Osteoblast (primary cell): ENCODE measurements at regions not wholly inside any gene's neighbourhood (a gene's known extent, or its start where the extent isn't known, plus 50 kb on each side); places are given as distances from the start of the nearest gene placed in this dataset.

Experiments
- DNase-seq: peaks from one replicate; pipeline ENCODE4 v3.0.0; 2011; ENCODE audit warnings: low spot score, mixed read lengths; ENCODE audit not compliant: insufficient read length; ENCODE audit errors: missing footprints
- H2AFZ ChIP-seq: 2 replicates; pipeline ENCODE4 v1.6.0; 2011; ENCODE audit warnings: mild to moderate bottlenecking, low read length
- H3K27ac ChIP-seq: 2 replicates; pipeline ENCODE4 v1.5.1; 2011; ENCODE audit warnings: mild to moderate bottlenecking, low read depth, low read length, moderate library complexity
- H3K27me3 ChIP-seq: 2 replicates; pipeline ENCODE4 v1.6.0; 2012; ENCODE audit warnings: mild to moderate bottlenecking, control low read depth, inconsistent platforms, low read length, moderate library complexity; ENCODE audit not compliant: insufficient read depth
- H3K36me3 ChIP-seq: 2 replicates; pipeline ENCODE4 v1.5.1; 2011; ENCODE audit warnings: mild to moderate bottlenecking, low read length, control low read depth, moderate library complexity; ENCODE audit not compliant: insufficient read depth
- H3K4me1 ChIP-seq: 2 replicates; pipeline ENCODE4 v1.5.1; 2011; ENCODE audit warnings: mild to moderate bottlenecking, low read length, control low read depth, moderate library complexity; ENCODE audit not compliant: insufficient read depth
- H3K4me2 ChIP-seq: 2 replicates; pipeline ENCODE4 v1.6.0; 2011; ENCODE audit warnings: mild to moderate bottlenecking, low read length; ENCODE audit not compliant: insufficient read depth
- H3K4me3 ChIP-seq: fragments of 200-600 bp; sonication (generic); 3 replicates; pipeline ENCODE4 v1.5.1; 2012; ENCODE audit warnings: mild to moderate bottlenecking, low read length, inconsistent platforms; ENCODE audit not compliant: insufficient read depth
- H3K79me2 ChIP-seq: 2 replicates; pipeline ENCODE4 v1.6.0; 2012; ENCODE audit warnings: mild to moderate bottlenecking, low read length, control low read depth, inconsistent platforms; ENCODE audit not compliant: insufficient read depth
- H3K9me3 ChIP-seq: 2 replicates; pipeline ENCODE4 v1.5.1; 2011; ENCODE audit warnings: low read depth, low read length, control low read depth
- H4K20me1 ChIP-seq: 2 replicates; pipeline ENCODE4 v1.6.0; 2012; ENCODE audit warnings: mild to moderate bottlenecking, low read length, control low read depth; ENCODE audit not compliant: insufficient read depth
- CTCF ChIP-seq: IDR thresholded peaks from 2 replicates; pipeline ENCODE4 v1.5.1; 2011; ENCODE audit warnings: mild to moderate bottlenecking, low read depth, low read length, moderate library complexity; ENCODE audit errors: extremely low read depth

DNA sequence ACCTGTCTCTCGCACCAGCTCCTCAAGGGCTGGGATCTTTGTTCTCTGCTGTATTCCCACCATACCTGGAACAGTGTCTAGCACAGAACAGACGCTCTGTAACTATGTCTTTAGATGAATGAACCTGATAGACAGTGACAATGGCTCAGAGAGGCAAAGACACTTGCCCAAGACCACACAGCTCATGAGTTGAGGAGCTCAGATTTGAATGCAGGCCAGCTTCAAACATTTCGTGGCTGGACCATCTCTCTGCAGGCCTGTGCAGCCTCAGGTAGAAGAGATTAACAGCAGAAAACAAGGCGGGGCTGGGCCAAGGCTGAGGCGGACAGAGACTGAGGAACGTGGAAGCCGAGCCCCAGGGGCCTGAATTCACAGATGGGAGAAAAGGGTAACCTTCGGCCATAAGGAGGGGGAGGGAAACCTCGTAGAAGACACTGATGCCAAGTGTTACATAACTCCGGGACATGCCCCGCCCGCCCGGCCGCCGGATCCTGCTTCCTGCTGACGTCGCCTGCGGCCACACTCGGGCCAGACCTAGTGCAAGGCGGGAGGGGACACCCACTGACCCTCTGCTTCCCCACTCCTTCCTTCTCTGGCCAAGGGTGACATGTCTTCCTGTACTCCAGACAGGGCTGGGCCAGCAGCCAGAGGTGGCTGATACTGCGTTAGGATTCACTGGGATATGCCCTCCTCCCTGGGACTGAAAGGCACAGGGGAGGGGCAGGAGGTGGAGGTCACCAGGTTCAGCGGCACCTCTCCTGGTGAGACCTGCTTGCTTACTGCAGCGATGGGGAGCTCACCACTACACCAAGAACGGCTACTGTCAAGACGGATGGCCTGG is 86.8 kb downstream of the RFLNA start:
- no peak overlapping the region for H3K4me2 ChIP-seq
- H3K27me3 ChIP-seq: no peaks in the 10 kb centered on the region
- no peak overlapping the region for H2AFZ ChIP-seq
- H3K4me1 ChIP-seq: peaks cover 60% of the 10 kb centered on the region
- peak overlapping the region; percentile 97 for H3K27ac ChIP-seq
- H3K4me3 ChIP-seq: no peak overlapping the region
- DNase-seq: peak; percentile 97
- H3K36me3 ChIP-seq: peaks cover 60% of the 10 kb centered on the region
- no peaks in the 10 kb centered on the region for H3K9me3 ChIP-seq
- peaks cover 74% of the 10 kb centered on the region for H4K20me1 ChIP-seq
- peaks cover 81% of the 10 kb centered on the region for H3K79me2 ChIP-seq
- TF ChIP-seq CTCF: no peak

GRCh38 chr12:124380796-124381455 is 86.0 kb downstream of the RFLNA start:
- no peak for DNase-seq
- peak overlapping the region; percentile 97 for H3K27ac ChIP-seq
- H3K36me3 ChIP-seq: peaks cover 63% of the 10 kb centered on the region
- peaks cover 70% of the 10 kb centered on the region for H4K20me1 ChIP-seq
- no peak for TF ChIP-seq CTCF
- H3K4me2 ChIP-seq: peak overlapping the region; percentile 59
- peak overlapping the region; percentile 39 for H3K4me3 ChIP-seq
- peaks cover 80% of the 10 kb centered on the region for H3K79me2 ChIP-seq
- H2AFZ ChIP-seq: no peak overlapping the region
- H3K9me3 ChIP-seq: no peaks in the 10 kb centered on the region
- peaks cover 52% of the 10 kb centered on the region for H3K4me1 ChIP-seq
- H3K27me3 ChIP-seq: no peaks in the 10 kb centered on the region

DNA sequence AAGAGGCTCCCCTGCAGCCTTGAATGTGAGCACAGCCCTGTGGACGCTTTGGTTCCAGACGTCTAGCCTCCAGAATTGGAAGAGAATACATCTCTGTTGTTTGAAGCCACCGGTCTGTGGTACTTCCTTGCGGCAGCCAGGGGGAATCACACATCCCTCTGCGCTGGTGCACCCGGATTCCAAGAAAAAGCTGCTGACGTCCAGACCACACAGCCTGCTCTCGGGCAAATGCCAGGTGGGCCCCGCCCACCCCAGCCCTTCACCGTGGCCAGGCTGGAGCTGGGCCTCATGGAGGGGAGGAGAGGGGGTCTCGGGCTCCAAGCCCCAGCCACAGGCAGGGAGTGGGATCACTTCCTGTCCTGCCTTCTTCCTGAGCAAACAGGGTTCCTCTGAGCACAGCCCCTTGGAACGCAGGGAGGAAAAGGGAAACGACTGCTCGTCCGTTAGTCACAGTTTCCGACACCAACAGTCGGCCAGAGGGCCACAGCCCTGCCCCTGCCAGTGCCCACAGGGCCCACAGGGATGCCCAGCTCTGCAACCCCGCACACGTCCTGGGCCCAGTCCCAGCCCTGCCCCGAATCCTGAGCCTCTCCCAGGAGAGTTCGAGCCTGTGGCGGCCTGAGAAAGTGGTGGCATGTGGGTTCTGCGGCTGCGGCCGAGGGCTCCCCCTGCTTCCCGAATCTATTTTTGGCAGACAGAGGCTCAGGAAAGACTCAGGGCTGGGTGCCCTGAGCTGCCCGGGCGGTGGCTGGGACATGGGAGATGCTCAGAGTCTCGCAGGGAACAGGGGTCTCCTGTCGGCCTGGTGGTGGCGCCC is 85.3 kb downstream of the RFLNA start:
- peak overlapping the region; percentile 39 for H3K4me3 ChIP-seq
- H3K4me1 ChIP-seq: peaks cover 45% of the 10 kb centered on the region
- H3K27me3 ChIP-seq: no peaks in the 10 kb centered on the region
- no peaks in the 10 kb centered on the region for H3K9me3 ChIP-seq
- peak; percentile 98 for DNase-seq
- H3K36me3 ChIP-seq: peaks cover 70% of the 10 kb centered on the region
- H2AFZ ChIP-seq: no peak overlapping the region
- peak overlapping the region; percentile 97 for H3K27ac ChIP-seq
- H3K4me2 ChIP-seq: peak overlapping the region; percentile 59
- H4K20me1 ChIP-seq: peaks cover 64% of the 10 kb centered on the region
- peak; percentile 55 for TF ChIP-seq CTCF
- peaks cover 76% of the 10 kb centered on the region for H3K79me2 ChIP-seq
